Smooth muscle cell (in vitro differentiated cells): ENCODE measurements at regions not wholly inside any gene's neighbourhood (a gene's known extent, or its start where the extent isn't known, plus 50 kb on each side); places are given as distances from the start of the nearest gene placed in this dataset.

Experiments
- DNase-seq: peaks from one replicate; lab custom pipeline; 2025; ENCODE audit not compliant: unreplicated experiment; lab: John Stamatoyannopoulos, UW
- H2AFZ ChIP-seq: fragments of 200-600 bp; sonication (generic); 2 replicates; pipeline ENCODE4 v1.6.0; 2016; ENCODE audit warnings: antibody characterized with exemption, low read depth, mild to moderate bottlenecking
- H3F3A ChIP-seq: fragments of 200-600 bp; sonication (generic); 2 replicates; pipeline ENCODE4 v1.6.0; 2017; ENCODE audit warnings: antibody characterized with exemption, low read depth
- H3K27ac ChIP-seq: fragments of 200-600 bp; sonication (generic); 2 replicates; pipeline ENCODE4 v1.5.1; 2016; ENCODE audit warnings: low read depth, mild to moderate bottlenecking
- H3K27me3 ChIP-seq: fragments of 200-600 bp; sonication (generic); 2 replicates; pipeline ENCODE4 v1.6.1; 2016; ENCODE audit warnings: low read depth, mild to moderate bottlenecking
- H3K36me3 ChIP-seq: fragments of 200-600 bp; sonication (generic); 2 replicates; pipeline ENCODE4 v1.5.1; 2016; ENCODE audit warnings: low read depth
- H3K4me1 ChIP-seq: fragments of 200-600 bp; sonication (generic); 2 replicates; pipeline ENCODE4 v1.5.1; 2016; ENCODE audit warnings: low read depth
- H3K4me2 ChIP-seq: fragments of 200-600 bp; sonication (generic); 2 replicates; pipeline ENCODE4 v1.6.0; 2016; ENCODE audit warnings: mild to moderate bottlenecking
- H3K4me3 ChIP-seq: fragments of 200-600 bp; sonication (generic); 2 replicates; pipeline ENCODE4 v1.5.1; 2016; ENCODE audit warnings: mild to moderate bottlenecking
- H3K79me2 ChIP-seq: fragments of 200-600 bp; sonication (generic); 2 replicates; pipeline ENCODE4 v1.6.0; 2016; ENCODE audit warnings: low read depth, mild to moderate bottlenecking
- H3K9ac ChIP-seq: fragments of 200-600 bp; sonication (generic); 2 replicates; pipeline ENCODE4 v1.6.0; 2016; ENCODE audit warnings: low read depth
- H3K9me3 ChIP-seq: fragments of 200-600 bp; sonication (generic); replicated peaks from 2 replicates; pipeline ENCODE4 v1.5.1; 2016; ENCODE audit warnings: low read depth
- H4K20me1 ChIP-seq: fragments of 200-600 bp; sonication (generic); 2 replicates; pipeline ENCODE4 v1.6.0; 2016; ENCODE audit warnings: low read depth
- CTCF ChIP-seq: fragments of 200-600 bp; sonication (generic); IDR thresholded peaks from 2 replicates; pipeline ENCODE4 v1.5.1; 2017; ENCODE audit warnings: borderline replicate concordance, mild to moderate bottlenecking, antibody characterized with exemption; ENCODE audit not compliant: insufficient read depth, poor library complexity, severe bottlenecking
- WGBS: methylation state at CpG from one replicate; pipeline ENCODE4 v1.1.7; 2016; ENCODE audit warnings: low lambda C conversion rate; 5-methylcytosine and 5-hydroxymethylcytosine counted together

GRCh38 chr10:78302989-78303854, 269.6 kb downstream of the RPS24 start:
- H3K9ac ChIP-seq: peak overlapping the region; percentile 71
- no peaks in the 10 kb centered on the region for H3K9me3 ChIP-seq
- H3K4me2 ChIP-seq: peak overlapping the region; percentile 89
- peak overlapping the region; percentile 53 for H3K4me3 ChIP-seq
- H4K20me1 ChIP-seq: no peaks in the 10 kb centered on the region
- TF ChIP-seq CTCF: peak; percentile 60
- no peaks in the 10 kb centered on the region for H3K36me3 ChIP-seq
- peak overlapping the region; percentile 45 for H3K27ac ChIP-seq
- H3K27me3 ChIP-seq: no peaks in the 10 kb centered on the region
- peak overlapping the region; percentile 66 for H2AFZ ChIP-seq
- no peaks in the 10 kb centered on the region for H3F3A ChIP-seq
- H3K4me1 ChIP-seq: no peaks in the 10 kb centered on the region
- DNase-seq: peak; percentile 91
- H3K79me2 ChIP-seq: no peaks in the 10 kb centered on the region
- WGBS: 12% methylated on average over 48 of the region's 81 CpGs

GRCh38 chr10:78304091-78305045, 270.7 kb downstream of the RPS24 start:
- Histone ChIP-seq H3F3A (no peaks in the 10 kb centered on the region), H3K9ac (no peak overlapping the region), H3K27me3 (no peaks in the 10 kb centered on the region), H4K20me1 (no peaks in the 10 kb centered on the region), H3K27ac (no peak overlapping the region), H3K4me1 (no peaks in the 10 kb centered on the region), H3K4me3 (no peak overlapping the region), H3K79me2 (no peaks in the 10 kb centered on the region), H3K4me2 (no peak overlapping the region), H3K36me3 (no peaks in the 10 kb centered on the region), H2AFZ (no peak overlapping the region), H3K9me3 (no peaks in the 10 kb centered on the region)
- DNase-seq: no peak
- no peak for TF ChIP-seq CTCF
- 90% methylated on average over 12 of the region's 12 CpGs for WGBS

GRCh38 chr10:78305311-78305710, 271.6 kb downstream of the RPS24 start:
- 89% methylated on average over 3 of the region's 3 CpGs for WGBS
- no peak overlapping the region for H3K4me2 ChIP-seq

More at GRCh38 chr10:78305311-78305710, 271.6 kb downstream of the RPS24 start:
- no peak for DNase-seq
- Histone ChIP-seq H3K27me3 (no peaks in the 10 kb centered on the region), H2AFZ (no peak overlapping the region), H3K4me3 (no peak overlapping the region), H3K9ac (no peak overlapping the region), H4K20me1 (no peaks in the 10 kb centered on the region), H3K9me3 (no peaks in the 10 kb centered on the region), H3K36me3 (no peaks in the 10 kb centered on the region), H3K4me1 (no peaks in the 10 kb centered on the region), H3K27ac (no peak overlapping the region), H3F3A (no peaks in the 10 kb centered on the region), H3K79me2 (no peaks in the 10 kb centered on the region)
- no peak for TF ChIP-seq CTCF
